ENCODE measurements at regions not wholly inside any gene's neighbourhood (a gene's known extent, or its start where the extent isn't known, plus 50 kb on each side); places are given as distances from the start of the nearest gene placed in this dataset.
"Not testable (repeated sequence)": the region's sequence is repeated elsewhere in the genome, so short reads cannot be mapped to it uniquely, and the experiment has no call there.

- DNase-seq: no peak
Measured at GRCh38 chr6:114888241-114888640, 545.4 kb upstream of the HS3ST5 start.

- peak; percentile 91 for DNase-seq
Measured at GRCh38 chr6:114886670-114887436, 544.0 kb upstream of the HS3ST5 start.

GRCh38 chr6:114879693-114880092 lies 536.9 kb upstream of the HS3ST5 start:
- DNase-seq: no peak

- no peak for DNase-seq
Measured at GRCh38 chr6:114878091-114878490, 535.3 kb upstream of the HS3ST5 start.

GRCh38 chr6:114874410-114874809 lies 531.6 kb upstream of the HS3ST5 start:
- DNase-seq: no peak

GRCh38 chr6:114865506-114865905 lies 522.7 kb upstream of the HS3ST5 start:
- not testable (repeated sequence) for DNase-seq

GRCh38 chr6:114863610-114864009 lies 520.8 kb upstream of the HS3ST5 start:
- DNase-seq: no peak

GRCh38 chr6:114862819-114863218 lies 520.0 kb upstream of the HS3ST5 start:
- no peak for DNase-seq

- DNase-seq: no peak
Measured at GRCh38 chr6:114862064-114862463, 519.2 kb upstream of the HS3ST5 start.

GRCh38 chr6:114844359-114844758 lies 501.5 kb upstream of the HS3ST5 start:
- DNase-seq: no peak

- no peak for DNase-seq
Measured at GRCh38 chr6:114839019-114839418, 496.2 kb upstream of the HS3ST5 start.

- no peak for DNase-seq
Measured at GRCh38 chr6:114833211-114833610, 490.4 kb upstream of the HS3ST5 start.

GRCh38 chr6:114830515-114830914 lies 487.7 kb upstream of the HS3ST5 start:
- DNase-seq: no peak

GRCh38 chr6:114827135-114827534 lies 484.3 kb upstream of the HS3ST5 start:
- no peak for DNase-seq

- no peak for DNase-seq
Measured at GRCh38 chr6:114824409-114824808, 481.6 kb upstream of the HS3ST5 start.

GRCh38 chr6:114816678-114817077 lies 473.9 kb upstream of the HS3ST5 start:
- DNase-seq: no peak

- DNase-seq: no peak
Measured at GRCh38 chr6:114810468-114810867, 467.6 kb upstream of the HS3ST5 start.

GRCh38 chr6:114805426-114805825 lies 462.6 kb upstream of the HS3ST5 start:
- DNase-seq: not testable (repeated sequence)

- no peak for DNase-seq
Measured at GRCh38 chr6:114796576-114796975, 453.8 kb upstream of the HS3ST5 start.

- DNase-seq: no peak
Measured at GRCh38 chr6:114793428-114793827, 450.6 kb upstream of the HS3ST5 start.

GRCh38 chr6:114785235-114786127 lies 442.7 kb upstream of the HS3ST5 start:
- no peak for DNase-seq

- DNase-seq: no peak
Measured at GRCh38 chr6:114783783-114784182, 441.0 kb upstream of the HS3ST5 start.

GRCh38 chr6:114783083-114783482 lies 440.3 kb upstream of the HS3ST5 start:
- no peak for DNase-seq

GRCh38 chr6:114764866-114765265 lies 422.0 kb upstream of the HS3ST5 start:
- no peak for DNase-seq
